Right atrium auricular region (tissue), 2 donors: ENCODE measurements at regions not wholly inside any gene's neighbourhood (a gene's known extent, or its start where the extent isn't known, plus 50 kb on each side); places are given as distances from the start of the nearest gene placed in this dataset.

Experiments
- DNase-seq: peaks from one replicate; pipeline ENCODE4 v3.0.0-alpha.2; 2019; ENCODE audit warnings: low spot score
- H3K27ac ChIP-seq, 2 donors: fragments of 200-600 bp; sonication (generic); 1 replicate in 1 of 2; 2 replicates in 1 of 2; pipeline ENCODE4 v1.5.1; 2016 to 2019
- H3K27me3 ChIP-seq, 2 donors: fragments of 200-600 bp; sonication (generic); one replicate each; pipeline versions ENCODE4 v1.5.1 to v1.6.0; 2017 to 2019
- H3K36me3 ChIP-seq: fragments of 200-600 bp; sonication (generic); one replicate; pipeline ENCODE4 v1.5.1; 2016
- H3K4me1 ChIP-seq, 2 donors: fragments of 200-600 bp; sonication (generic); one replicate each; pipeline versions ENCODE4 v1.5.1 to v1.6.0; 2017 to 2019
- H3K4me3 ChIP-seq, 2 donors: fragments of 200-600 bp; sonication (generic); 1 replicate in 1 of 2; 2 replicates in 1 of 2; pipeline ENCODE4 v1.5.1; 2017 to 2019; ENCODE audit warnings: mild to moderate bottlenecking in 1 of 2, moderate library complexity in 1 of 2
- H3K9me3 ChIP-seq, 2 donors: fragments of 200-600 bp; sonication (generic); one replicate each; pipeline ENCODE4 v1.5.1; 2019
- TF ChIP-seq, protein P1 (sequence below), 2 donors: fragments of 200-600 bp; sonication (generic); IDR thresholded peaks; one replicate each; pipeline ENCODE4 v1.5.1; 2019; ENCODE audit warnings: antibody characterized with exemption in 2 of 2

GRCh38 chr3:102791641-102792589, 357.1 kb downstream of the ZPLD1 start:
- Histone ChIP-seq H3K4me1 (no peaks in the 10 kb centered on the region), H3K27ac (no peak overlapping the region), H3K27me3 (no peaks in the 10 kb centered on the region), H3K36me3 (no peaks in the 10 kb centered on the region), H3K9me3 (no peaks in the 10 kb centered on the region), H3K4me3 (no peak overlapping the region)
- DNase-seq: no peak
- TF ChIP-seq, protein P1, sequence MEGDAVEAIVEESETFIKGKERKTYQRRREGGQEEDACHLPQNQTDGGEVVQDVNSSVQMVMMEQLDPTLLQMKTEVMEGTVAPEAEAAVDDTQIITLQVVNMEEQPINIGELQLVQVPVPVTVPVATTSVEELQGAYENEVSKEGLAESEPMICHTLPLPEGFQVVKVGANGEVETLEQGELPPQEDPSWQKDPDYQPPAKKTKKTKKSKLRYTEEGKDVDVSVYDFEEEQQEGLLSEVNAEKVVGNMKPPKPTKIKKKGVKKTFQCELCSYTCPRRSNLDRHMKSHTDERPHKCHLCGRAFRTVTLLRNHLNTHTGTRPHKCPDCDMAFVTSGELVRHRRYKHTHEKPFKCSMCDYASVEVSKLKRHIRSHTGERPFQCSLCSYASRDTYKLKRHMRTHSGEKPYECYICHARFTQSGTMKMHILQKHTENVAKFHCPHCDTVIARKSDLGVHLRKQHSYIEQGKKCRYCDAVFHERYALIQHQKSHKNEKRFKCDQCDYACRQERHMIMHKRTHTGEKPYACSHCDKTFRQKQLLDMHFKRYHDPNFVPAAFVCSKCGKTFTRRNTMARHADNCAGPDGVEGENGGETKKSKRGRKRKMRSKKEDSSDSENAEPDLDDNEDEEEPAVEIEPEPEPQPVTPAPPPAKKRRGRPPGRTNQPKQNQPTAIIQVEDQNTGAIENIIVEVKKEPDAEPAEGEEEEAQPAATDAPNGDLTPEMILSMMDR (IDR thresholded peaks at IDR 0.05): no peak

- TF ChIP-seq, protein P1 (IDR thresholded peaks at IDR 0.05): no peak
- H3K4me3 ChIP-seq: no peak overlapping the region
- no peaks in the 10 kb centered on the region for H3K4me1 ChIP-seq
- no peaks in the 10 kb centered on the region for H3K27me3 ChIP-seq
- no peak overlapping the region for H3K27ac ChIP-seq
- no peak for DNase-seq
- no peaks in the 10 kb centered on the region for H3K9me3 ChIP-seq
- no peaks in the 10 kb centered on the region for H3K36me3 ChIP-seq
These were observed 362.0 kb downstream of the ZPLD1 start for GRCh38 chr3:102796804-102797203.

DNA sequence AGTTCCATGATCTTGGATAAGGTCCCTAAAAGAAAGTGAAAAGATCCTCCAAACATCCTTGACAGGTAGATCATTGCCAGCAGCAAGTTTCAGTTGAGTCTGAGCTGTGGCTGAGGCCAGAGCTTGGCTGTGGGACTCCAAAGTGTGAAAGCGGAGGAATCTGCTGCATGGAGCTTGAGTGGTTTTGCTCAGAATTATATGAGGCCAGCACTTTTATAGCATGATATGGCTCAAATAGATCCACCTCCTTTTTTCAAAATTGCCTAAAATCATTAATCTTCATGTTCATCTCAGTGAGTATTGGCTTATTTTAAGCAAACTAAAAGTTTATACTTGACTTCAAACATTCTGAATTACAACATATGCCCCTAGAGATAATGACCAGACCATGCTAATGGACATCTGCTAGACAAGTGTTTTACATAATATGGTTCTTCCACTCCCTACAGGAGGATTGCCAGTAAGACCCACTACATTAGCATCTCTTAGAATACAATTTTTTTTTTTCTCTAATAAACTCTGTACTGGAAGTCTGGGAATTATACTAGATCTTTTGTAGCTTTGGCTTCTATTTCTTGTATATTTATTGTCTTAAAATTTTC, 368.1 kb downstream of the ZPLD1 start:
- no peak for DNase-seq
- H3K27me3 ChIP-seq: no peaks in the 10 kb centered on the region
- no peaks in the 10 kb centered on the region for H3K4me1 ChIP-seq

DNA sequence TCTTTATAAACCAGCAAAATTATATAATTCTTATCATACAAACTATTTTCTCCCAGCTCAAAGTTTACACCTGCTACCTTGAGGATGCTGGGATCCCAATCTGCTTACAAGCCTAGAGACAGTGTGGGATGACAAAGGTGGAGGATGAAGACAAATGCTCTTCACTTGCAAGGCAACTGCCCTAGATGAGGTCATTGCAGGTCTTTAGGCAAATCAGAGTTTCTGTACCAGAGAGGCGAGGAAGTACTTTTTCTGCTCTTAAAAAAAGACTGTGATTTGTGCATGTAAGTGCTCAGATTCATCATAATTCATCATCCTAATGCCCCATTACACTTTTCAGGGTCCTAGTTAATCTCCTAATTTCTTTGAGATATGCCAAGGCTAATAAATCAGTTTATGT, 376.1 kb downstream of the ZPLD1 start:
- TF ChIP-seq, protein P1 (IDR thresholded peaks at IDR 0.05): no peak
- no peaks in the 10 kb centered on the region for H3K27me3 ChIP-seq
- H3K9me3 ChIP-seq: no peaks in the 10 kb centered on the region
- no peak for DNase-seq
- H3K27ac ChIP-seq: no peak overlapping the region
- H3K4me1 ChIP-seq: no peaks in the 10 kb centered on the region
- no peak overlapping the region for H3K4me3 ChIP-seq
- no peaks in the 10 kb centered on the region for H3K36me3 ChIP-seq

More for the DNA sequence above, 368.1 kb downstream of the ZPLD1 start:
- Histone ChIP-seq H3K4me3 (no peak overlapping the region), H3K9me3 (no peaks in the 10 kb centered on the region), H3K36me3 (no peaks in the 10 kb centered on the region), H3K27ac (no peak overlapping the region)
- TF ChIP-seq, protein P1 (IDR thresholded peaks at IDR 0.05): no peak

- Histone ChIP-seq H3K27ac (no peak overlapping the region), H3K4me3 (no peak overlapping the region), H3K9me3 (no peaks in the 10 kb centered on the region), H3K27me3 (no peaks in the 10 kb centered on the region), H3K36me3 (no peaks in the 10 kb centered on the region), H3K4me1 (no peaks in the 10 kb centered on the region)
- TF ChIP-seq, protein P1 (IDR thresholded peaks at IDR 0.05): no peak
- DNase-seq: no peak
These were observed 391.8 kb downstream of the ZPLD1 start for GRCh38 chr3:102826636-102827035.
